H1 (cell line): ENCODE measurements at regions not wholly inside any gene's neighbourhood (a gene's known extent, or its start where the extent isn't known, plus 50 kb on each side); places are given as distances from the start of the nearest gene placed in this dataset.

Experiments used
- CTCF ChIA-PET: fragments of 300-600 bp; sonication (Branson Sonifier 250); formaldehyde crosslinking; loops from one replicate; lab custom pipeline; 2021; ENCODE audit not compliant: partially characterized antibody; lab: Charles Lee
- POLR2A ChIA-PET: fragments of 300-600 bp; sonication (Branson Sonifier 250); formaldehyde crosslinking; loops from one replicate; lab custom pipeline; 2021; ENCODE audit warnings: inconsistent platforms; ENCODE audit not compliant: partially characterized antibody; lab: Charles Lee
- DNase-seq, 2 experiments: peaks; one replicate each; pipeline versions ENCODE4 v3.0.0 to v3.0.0-alpha.2; 2010 to 2022; ENCODE audit warnings: low spot score in 2 of 2, low read depth in 1 of 2, mixed read lengths in 1 of 2
- FAIRE-seq: peaks from 2 replicates; lab custom pipeline; 2011; peaks lifted over from hg19 to GRCh38; lab: Jason Lieb, UNC
- H2AFZ ChIP-seq: 2 replicates; pipeline ENCODE4 v1.8.1; 2012; ENCODE audit warnings: low read length, inconsistent platforms
- H2AK5ac ChIP-seq: 2 replicates; pipeline ENCODE4 v1.6.1; 2013; ENCODE audit warnings: low read depth, low read length
- H2BK120ac ChIP-seq: replicated peaks from 2 replicates; pipeline ENCODE3; 2013; ENCODE audit warnings: low read depth, low read length, inconsistent platforms
- H2BK12ac ChIP-seq: 2 replicates; pipeline ENCODE4 v1.6.1; 2013; ENCODE audit warnings: low read depth, low read length
- H2BK15ac ChIP-seq: 2 replicates; pipeline ENCODE4 v1.6.1; 2013; ENCODE audit warnings: low read length
- H2BK20ac ChIP-seq: 2 replicates; pipeline ENCODE4 v1.6.1; 2013; ENCODE audit warnings: low read length
- H2BK5ac ChIP-seq: 2 replicates; pipeline ENCODE4 v1.6.1; 2013; ENCODE audit warnings: low read depth, low read length
- H3K14ac ChIP-seq: 2 replicates; pipeline ENCODE4 v1.6.1; 2013; ENCODE audit warnings: inconsistent platforms; ENCODE audit not compliant: insufficient read length
- H3K18ac ChIP-seq: 2 replicates; pipeline ENCODE4 v1.6.1; 2013; ENCODE audit warnings: low read length; ENCODE audit errors: extremely low read depth
- H3K23ac ChIP-seq: 2 replicates; pipeline ENCODE4 v1.6.1; 2013; ENCODE audit warnings: inconsistent platforms; ENCODE audit not compliant: insufficient read length
- H3K23me2 ChIP-seq: 2 replicates; pipeline ENCODE4 v1.6.1; 2013; ENCODE audit warnings: low read depth, low read length
- H3K27ac ChIP-seq: 2 replicates; pipeline ENCODE4 v1.6.1; 2011; ENCODE audit warnings: low read depth, low read length, inconsistent platforms
- H3K27me3 ChIP-seq, 4 experiments: replicated peaks in 1 of 4; 1 replicate in 1 of 4; 2 replicates in 3 of 4; pipeline versions ENCODE4 v1.6.1 to v1.8.1; 2011 to 2013; ENCODE audit warnings: low read length in 3 of 4, mild to moderate bottlenecking in 3 of 4, inconsistent platforms in 2 of 4, mixed read lengths in 2 of 4, moderate library complexity in 1 of 4; ENCODE audit not compliant: control insufficient read depth in 3 of 4, insufficient read depth in 3 of 4; ENCODE audit errors: extremely low read depth in 1 of 4
- H3K36me3 ChIP-seq, 4 experiments: 2 replicates each; pipeline versions ENCODE4 v1.6.1 to v1.8.1; 2011 to 2013; ENCODE audit warnings: mild to moderate bottlenecking in 4 of 4, low read length in 3 of 4, moderate library complexity in 2 of 4, control low read depth in 1 of 4, inconsistent platforms in 1 of 4; ENCODE audit not compliant: insufficient read depth in 4 of 4, control insufficient read depth in 2 of 4
- H3K4ac ChIP-seq: replicated peaks from 2 replicates; pipeline ENCODE3; 2013; ENCODE audit warnings: low read length, low read depth, mixed read lengths, inconsistent platforms; ENCODE audit not compliant: insufficient read length
- H3K4me1 ChIP-seq, 4 experiments: replicated peaks in 1 of 4; 1 replicate in 1 of 4; 2 replicates in 3 of 4; pipeline versions ENCODE4 v1.6.1 to v1.8.1; 2011 to 2013; ENCODE audit warnings: low read length in 3 of 4, inconsistent platforms in 2 of 4, mixed read lengths in 1 of 4; ENCODE audit not compliant: insufficient read depth in 4 of 4, control insufficient read depth in 3 of 4
- H3K4me2 ChIP-seq, 2 experiments: 2 replicates each; pipeline versions ENCODE4 v1.6.1 to v1.8.1; 2011 to 2013; ENCODE audit warnings: low read depth in 2 of 2, low read length in 2 of 2, control low read depth in 1 of 2, inconsistent platforms in 1 of 2, mild to moderate bottlenecking in 1 of 2; ENCODE audit not compliant: insufficient read depth in 1 of 2
- H3K4me3 ChIP-seq, 4 experiments: fragments of 200-600, 300-600 bp in 1 of 4; sonication (generic), shearing (Covaris generic), sonication (Bioruptor Twin) in 1 of 4; 2 replicates each; pipeline versions ENCODE4 v1.5.1 to v1.8.1; 2011 to 2016; ENCODE audit warnings: low read length in 4 of 4, low read depth in 3 of 4, control low read depth in 2 of 4, inconsistent platforms in 2 of 4, mild to moderate bottlenecking in 2 of 4, mixed read lengths in 1 of 4, moderate library complexity in 1 of 4; ENCODE audit not compliant: insufficient read depth in 2 of 4; ENCODE audit errors: extremely low read depth in 1 of 4
- H3K56ac ChIP-seq: replicated peaks from 2 replicates; pipeline ENCODE3; 2013; ENCODE audit warnings: low read depth, mild to moderate bottlenecking, mixed read lengths, low read length, inconsistent platforms; ENCODE audit not compliant: insufficient read length
- H3K79me1 ChIP-seq: 2 replicates; pipeline ENCODE4 v1.6.1; 2013; ENCODE audit warnings: low read depth, low read length, control low read depth
- H3K79me2 ChIP-seq, 2 experiments: 2 replicates each; pipeline versions ENCODE4 v1.6.1 to v1.8.1; 2012 to 2013; ENCODE audit warnings: low read length in 2 of 2, mild to moderate bottlenecking in 2 of 2, inconsistent platforms in 1 of 2; ENCODE audit not compliant: insufficient read depth in 2 of 2, control insufficient read depth in 1 of 2
- H3K9ac ChIP-seq, 4 experiments: replicated peaks in 1 of 4; 1 replicate in 1 of 4; 2 replicates in 3 of 4; pipeline versions ENCODE4 v1.6.1 to v1.8.1; 2011 to 2013; ENCODE audit warnings: low read depth in 3 of 4, low read length in 3 of 4, control low read depth in 2 of 4, mild to moderate bottlenecking in 2 of 4, moderate library complexity in 2 of 4, inconsistent platforms in 1 of 4; ENCODE audit errors: extremely low read depth in 1 of 4
- H3K9me3 ChIP-seq, 2 experiments: 2 replicates each; pipeline versions ENCODE4 v1.6.1 to v1.8.1; 2012 to 2013; ENCODE audit warnings: mild to moderate bottlenecking in 2 of 2, moderate library complexity in 2 of 2, control low read depth in 1 of 2, inconsistent platforms in 1 of 2, low read depth in 1 of 2, low read length in 1 of 2, mixed read lengths in 1 of 2; ENCODE audit not compliant: insufficient read depth in 2 of 2
- H4K20me1 ChIP-seq, 2 experiments: replicated peaks in 1 of 2; 2 replicates each; pipeline versions ENCODE3 to v1.8.1; 2011 to 2013; ENCODE audit warnings: inconsistent platforms in 2 of 2, low read length in 2 of 2, mild to moderate bottlenecking in 1 of 2; ENCODE audit not compliant: insufficient read depth in 2 of 2, control insufficient read depth in 1 of 2
- H4K5ac ChIP-seq: 2 replicates; pipeline ENCODE4 v1.6.1; 2013; ENCODE audit warnings: low read length, low read depth, mixed read lengths, inconsistent platforms; ENCODE audit not compliant: insufficient read length
- H4K8ac ChIP-seq: 2 replicates; pipeline ENCODE4 v1.8.0; 2013; ENCODE audit warnings: mild to moderate bottlenecking, moderate library complexity, low read length, inconsistent platforms; ENCODE audit not compliant: insufficient read depth; ENCODE audit errors: extremely low read depth
- H4K91ac ChIP-seq: replicated peaks from 2 replicates; pipeline ENCODE3; 2013; ENCODE audit warnings: low read length, mixed read lengths, inconsistent platforms; ENCODE audit not compliant: insufficient read length
- BACH1 ChIP-seq: IDR thresholded peaks from 2 replicates; pipeline ENCODE4 v1.6.1; 2012; ENCODE audit warnings: low read length, improper control_type of control experiment
- CREB1 ChIP-seq: IDR thresholded peaks from 2 replicates; pipeline ENCODE4 v1.6.1; 2012; ENCODE audit warnings: inconsistent platforms
- JUN ChIP-seq: IDR thresholded peaks from 2 replicates; pipeline ENCODE4 v1.6.1; 2011; ENCODE audit warnings: low read depth, mild to moderate bottlenecking, improper control_type of control experiment, low read length
- POU5F1 ChIP-seq: IDR thresholded peaks from 2 replicates; pipeline ENCODE4 v1.6.1; 2011; ENCODE audit warnings: low read depth, mild to moderate bottlenecking, low read length, moderate library complexity
- SRF ChIP-seq: IDR thresholded peaks from 2 replicates; pipeline ENCODE4 v1.6.1; 2011; ENCODE audit warnings: mild to moderate bottlenecking, low read depth, low read length, moderate library complexity
- TAF7 ChIP-seq: optimal IDR thresholded peaks from 2 replicates; pipeline ENCODE3; 2011; ENCODE audit warnings: low read depth, mild to moderate bottlenecking, inconsistent platforms, low read length, moderate library complexity, borderline replicate concordance
- WGBS, 2 experiments: shearing (Covaris generic) in 1 of 2; methylation state at CpG; one replicate each; pipeline versions ENCODE4 v1.1.6 to v1.1.7; 2013 to 2015; ENCODE audit warnings: low lambda C conversion rate in 2 of 2, mixed read lengths in 2 of 2, inconsistent platforms in 1 of 2, low coverage in 1 of 2, missing lambda C conversion rate in 1 of 2; ENCODE audit not compliant: insufficient replicate concordance in 2 of 2, insufficient coverage in 1 of 2, insufficient read length in 1 of 2; ENCODE audit errors: extremely low coverage in 1 of 2, missing lambda C conversion rate in 1 of 2; 5-methylcytosine and 5-hydroxymethylcytosine counted together
- TF ChIP-seq, protein P1 (sequence below): IDR thresholded peaks from 2 replicates; pipeline ENCODE4 v1.6.1; 2011; ENCODE audit warnings: low read depth, mild to moderate bottlenecking, low read length; ENCODE audit not compliant: insufficient read depth
- TF ChIP-seq, protein P2 (sequence below): IDR thresholded peaks from 2 replicates; pipeline ENCODE4 v1.6.1; 2011; ENCODE audit warnings: low read length, improper control_type of control experiment

DNA sequence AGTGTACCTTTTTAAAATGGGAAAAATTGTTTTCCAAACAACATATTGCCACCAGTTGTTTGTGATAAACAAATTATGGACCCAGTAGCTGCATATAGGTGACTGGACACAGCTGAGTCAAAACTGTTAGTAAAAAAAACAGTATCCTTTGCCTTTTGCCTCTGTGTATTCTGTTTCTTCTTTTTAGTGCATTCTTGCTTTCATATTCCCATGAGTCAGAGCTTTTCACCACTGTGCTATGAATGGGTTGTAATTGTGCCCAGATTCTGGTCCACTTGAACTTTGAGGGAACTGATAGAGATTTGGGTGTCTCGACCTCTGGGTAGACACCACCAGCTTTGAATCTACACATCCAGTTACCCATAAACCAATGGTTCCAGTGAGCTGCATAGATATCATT is 1441.9 kb upstream of the ZEB2 start:
- TF ChIP-seq JUN, result no peak
- no peak for TF ChIP-seq BACH1
- no peak for TF ChIP-seq CREB1
- TF ChIP-seq, protein P1, sequence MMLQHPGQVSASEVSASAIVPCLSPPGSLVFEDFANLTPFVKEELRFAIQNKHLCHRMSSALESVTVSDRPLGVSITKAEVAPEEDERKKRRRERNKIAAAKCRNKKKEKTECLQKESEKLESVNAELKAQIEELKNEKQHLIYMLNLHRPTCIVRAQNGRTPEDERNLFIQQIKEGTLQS, result no peak
- no peak for TF ChIP-seq POU5F1
- TF ChIP-seq TAF7, result no peak
- no peak for TF ChIP-seq SRF
- TF ChIP-seq, protein P2, sequence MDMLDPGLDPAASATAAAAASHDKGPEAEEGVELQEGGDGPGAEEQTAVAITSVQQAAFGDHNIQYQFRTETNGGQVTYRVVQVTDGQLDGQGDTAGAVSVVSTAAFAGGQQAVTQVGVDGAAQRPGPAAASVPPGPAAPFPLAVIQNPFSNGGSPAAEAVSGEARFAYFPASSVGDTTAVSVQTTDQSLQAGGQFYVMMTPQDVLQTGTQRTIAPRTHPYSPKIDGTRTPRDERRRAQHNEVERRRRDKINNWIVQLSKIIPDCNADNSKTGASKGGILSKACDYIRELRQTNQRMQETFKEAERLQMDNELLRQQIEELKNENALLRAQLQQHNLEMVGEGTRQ, result no peak
- TF ChIP-seq, all 59 proteins: peak for 0
- CTCF ChIA-PET, result no interaction called here
- Histone ChIP-seq H3K36me3 (0 out of 8 replicates have a peak, but pooled peaks cover 0 to 6% (median 0%) of the 10 kb centered on the region in 4 experiments), H3K18ac (no peak overlapping the region), H4K5ac (no peak overlapping the region), H2AFZ (no peak overlapping the region), H3K27me3 (no peaks in the 10 kb centered on the region), H3K79me1 (no peaks in the 10 kb centered on the region), H3K9me3 (peaks cover 13 to 18% of the 10 kb centered on the region in 2 experiments), H3K14ac (no peak overlapping the region), H2BK12ac (no peak overlapping the region), H2AK5ac (no peak overlapping the region), H4K91ac (no peak overlapping the region), H3K4ac (no peak overlapping the region), H3K56ac (no peak overlapping the region), H3K23me2 (no peaks in the 10 kb centered on the region), H3K4me3 (no peak overlapping the region), H4K8ac (no peak overlapping the region), H3K4me1 (no peaks in the 10 kb centered on the region), H3K9ac (no peak overlapping the region), H3K4me2 (no peak overlapping the region), H3K79me2 (no peaks in the 10 kb centered on the region), H2BK15ac (no peak overlapping the region), H2BK20ac (no peak overlapping the region), H2BK120ac (no peak overlapping the region), H3K23ac (no peak overlapping the region), H2BK5ac (no peak overlapping the region), H3K27ac (no peak overlapping the region), H4K20me1 (no peaks in the 10 kb centered on the region)
- DNase-seq, result no peak
- POLR2A ChIA-PET, result no interaction called here
- FAIRE-seq, result no peak
- 100% methylated on average over 1 of the region's 1 CpG; no CpG with 5 or more reads in 1 of the 2 experiments for WGBS, 2 experiments
